ENCODE measurements at regions not wholly inside any gene's neighbourhood (a gene's known extent, or its start where the extent isn't known, plus 50 kb on each side); places are given as distances from the start of the nearest gene placed in this dataset.

- Histone ChIP-seq H3K9me3 (no peaks in the 10 kb centered on the region), H3K4me1 (no peaks in the 10 kb centered on the region), H3K27me3 (no peaks in the 10 kb centered on the region), H3K27ac (no peak overlapping the region), H3K36me3 (no peaks in the 10 kb centered on the region), H3K4me3 (no peak overlapping the region)
- intact Hi-C loops (cut with DNase I), result no loop called here
- 13 to 22% methylated on average over 1 of the region's 1 CpG for WGBS, 2 donors
- DNase-seq, result no peak
- TF ChIP-seq POLR2A (IDR thresholded peaks at IDR 0.05) (no peak), CTCF (IDR thresholded peaks at IDR 0.05) (peak in 5 of 6 experiments; percentile 17 to 60 (median 31))
These were observed 500.0 kb upstream of the C9orf72 start for GRCh38 chr9:28073270-28073669.

- TF ChIP-seq CTCF (IDR thresholded peaks at IDR 0.05), result no peak
- no peak for TF ChIP-seq POLR2A (IDR thresholded peaks at IDR 0.05)
- 82 to 93% methylated on average over 3 of the region's 3 CpGs for WGBS, 2 donors
- intact Hi-C loops (cut with DNase I), result no loop called here
- H3K4me1 ChIP-seq, result no peaks in the 10 kb centered on the region
- H3K9me3 ChIP-seq, result no peaks in the 10 kb centered on the region
- H3K27me3 ChIP-seq, result no peaks in the 10 kb centered on the region
- DNase-seq, result no peak
- H3K4me3 ChIP-seq, result no peak overlapping the region
- no peaks in the 10 kb centered on the region for H3K36me3 ChIP-seq
- no peak overlapping the region for H3K27ac ChIP-seq
These were observed 506.4 kb upstream of the C9orf72 start for GRCh38 chr9:28079677-28080076.

- H3K36me3 ChIP-seq, result no peaks in the 10 kb centered on the region
- WGBS, 2 donors, result 39 to 68% methylated on average over 3 of the region's 3 CpGs
- no peak for DNase-seq
- no peak overlapping the region for H3K27ac ChIP-seq
- H3K4me1 ChIP-seq, result peaks cover 0 to 8% (median 0%) of the 10 kb centered on the region in 3 donors
- no peaks in the 10 kb centered on the region for H3K27me3 ChIP-seq
- H3K9me3 ChIP-seq, result no peaks in the 10 kb centered on the region
- intact Hi-C loops (cut with DNase I), result no loop called here
- H3K4me3 ChIP-seq, result no peak overlapping the region
- no peak for TF ChIP-seq POLR2A (IDR thresholded peaks at IDR 0.05)
- no peak for TF ChIP-seq CTCF (IDR thresholded peaks at IDR 0.05)
These were observed 509.4 kb upstream of the C9orf72 start for GRCh38 chr9:28082671-28083070.

GRCh38 chr9:28086881-28087280 lies 513.6 kb upstream of the C9orf72 start:
- Histone ChIP-seq H3K4me1 (peaks cover 0 to 8% (median 0%) of the 10 kb centered on the region in 3 donors), H3K36me3 (no peaks in the 10 kb centered on the region), H3K27me3 (no peaks in the 10 kb centered on the region), H3K9me3 (no peaks in the 10 kb centered on the region), H3K27ac (no peak overlapping the region), H3K4me3 (no peak overlapping the region)
- DNase-seq, result no peak
- no peak for TF ChIP-seq POLR2A (IDR thresholded peaks at IDR 0.05)
- no peak for TF ChIP-seq CTCF (IDR thresholded peaks at IDR 0.05)
- intact Hi-C loops (cut with DNase I), result no loop called here

- Histone ChIP-seq H3K4me1 (no peaks in the 10 kb centered on the region), H3K27me3 (no peaks in the 10 kb centered on the region), H3K9me3 (no peaks in the 10 kb centered on the region), H3K4me3 (no peak overlapping the region), H3K36me3 (no peaks in the 10 kb centered on the region), H3K27ac (no peak overlapping the region)
- DNase-seq, result no peak
- intact Hi-C loops (cut with DNase I), result no loop called here
- 58 to 59% methylated on average over 9 to 10 of the region's 10 CpGs for WGBS, 2 donors
- TF ChIP-seq POLR2A (IDR thresholded peaks at IDR 0.05), result no peak
- no peak for TF ChIP-seq CTCF (IDR thresholded peaks at IDR 0.05)
These were observed 520.0 kb upstream of the C9orf72 start for GRCh38 chr9:28092981-28093936.
